ENCODE measurements at regions not wholly inside any gene's neighbourhood (a gene's known extent, or its start where the extent isn't known, plus 50 kb on each side); places are given as distances from the start of the nearest gene placed in this dataset.

- Histone ChIP-seq H3K4me1 (no peaks in the 10 kb centered on the region), H3K9me3 (no peaks in the 10 kb centered on the region), H3K27me3 (no peaks in the 10 kb centered on the region), H3K36me3 (no peaks in the 10 kb centered on the region), H3K27ac (no peak overlapping the region), H3K4me3 (no peak overlapping the region)
- TF ChIP-seq CTCF (IDR thresholded peaks at IDR 0.05), result no peak
- ATAC-seq (ENCODE audit: low FRiP score in 2 of 2) (no peak), DNase-seq (no peak)
- WGBS, 2 donors, result 0% methylated on average over 1 of the region's 1 CpG
Measured at GRCh38 chr2:19435815-19436214, 77.4 kb upstream of the OSR1 start.

- TF ChIP-seq POLR2A (IDR thresholded peaks at IDR 0.05) (no peak), CTCF (IDR thresholded peaks at IDR 0.05) (no peak), EP300 (IDR thresholded peaks at IDR 0.05) (no peak), POLR2AphosphoS5 (IDR thresholded peaks at IDR 0.05) (no peak)
- Histone ChIP-seq H3K9me3 (no peaks in the 10 kb centered on the region), H3K36me3 (no peaks in the 10 kb centered on the region), H3K4me1 (no peaks in the 10 kb centered on the region), H3K4me3 (no peak overlapping the region), H3K27ac (no peak overlapping the region), H3K27me3 (no peaks in the 10 kb centered on the region)
- peak in 1 of 2 donors; percentile 29 for ATAC-seq (ENCODE audit: low FRiP score in 2 of 2)
- DNase-seq, result no peak
Measured at GRCh38 chr2:19434413-19434812, 76.0 kb upstream of the OSR1 start.

DNA sequence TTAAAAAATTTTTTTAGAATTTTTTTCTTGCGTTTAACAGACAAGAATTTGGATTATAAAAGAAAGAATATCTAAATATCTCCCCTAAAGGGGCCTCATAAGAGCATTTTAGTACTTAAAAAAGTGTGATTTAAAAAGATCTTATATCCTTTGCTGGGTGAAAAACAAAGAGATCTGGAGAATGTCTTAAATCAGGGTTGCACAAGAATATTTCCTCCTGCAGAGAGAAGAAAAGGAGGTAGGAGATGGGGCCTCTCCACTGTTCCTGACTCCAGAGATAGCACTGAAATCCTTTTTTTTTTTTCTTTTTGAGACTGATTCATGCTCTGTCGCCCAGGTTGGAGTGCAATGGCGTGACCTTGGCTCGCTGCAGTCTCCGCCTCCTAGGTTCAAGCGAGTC lies 68.5 kb upstream of the OSR1 start:
- DNase-seq, result no peak
- no peak for ATAC-seq (ENCODE audit: low FRiP score in 2 of 2)
- H3K4me3 ChIP-seq, result no peak overlapping the region
- 95% methylated on average over 6 of the region's 6 CpGs for WGBS, 2 donors
- TF ChIP-seq EP300 (IDR thresholded peaks at IDR 0.05) (no peak), POLR2AphosphoS5 (IDR thresholded peaks at IDR 0.05) (no peak), POLR2A (IDR thresholded peaks at IDR 0.05) (no peak), CTCF (IDR thresholded peaks at IDR 0.05) (no peak)
- no peak overlapping the region for H3K27ac ChIP-seq
- no peaks in the 10 kb centered on the region for H3K4me1 ChIP-seq
- H3K36me3 ChIP-seq, result no peaks in the 10 kb centered on the region
- H3K9me3 ChIP-seq, result no peaks in the 10 kb centered on the region
- no peaks in the 10 kb centered on the region for H3K27me3 ChIP-seq

GRCh38 chr2:19426144-19426543 lies 67.7 kb upstream of the OSR1 start:
- DNase-seq (no peak), ATAC-seq (ENCODE audit: low FRiP score in 2 of 2) (no peak)
- no peak overlapping the region for H3K27ac ChIP-seq
- H3K4me3 ChIP-seq, result no peak overlapping the region
- H3K36me3 ChIP-seq, result no peaks in the 10 kb centered on the region
- 80 to 81% methylated on average over 5 of the region's 5 CpGs for WGBS, 2 donors
- H3K4me1 ChIP-seq, result no peaks in the 10 kb centered on the region
- TF ChIP-seq EP300 (IDR thresholded peaks at IDR 0.05) (no peak), POLR2AphosphoS5 (IDR thresholded peaks at IDR 0.05) (no peak), POLR2A (IDR thresholded peaks at IDR 0.05) (no peak), CTCF (IDR thresholded peaks at IDR 0.05) (no peak)
- no peaks in the 10 kb centered on the region for H3K27me3 ChIP-seq
- H3K9me3 ChIP-seq, result no peaks in the 10 kb centered on the region

- Histone ChIP-seq H3K9me3 (no peaks in the 10 kb centered on the region), H3K4me1 (no peaks in the 10 kb centered on the region), H3K27ac (no peak overlapping the region), H3K36me3 (no peaks in the 10 kb centered on the region), H3K27me3 (no peaks in the 10 kb centered on the region), H3K4me3 (no peak overlapping the region)
- WGBS, 2 donors, result 74 to 90% methylated on average over 2 of the region's 2 CpGs
- DNase-seq (no peak), ATAC-seq (ENCODE audit: low FRiP score in 2 of 2) (peak in 1 of 2 donors; percentile 76)
- TF ChIP-seq EP300 (IDR thresholded peaks at IDR 0.05), result no peak
- no peak for TF ChIP-seq POLR2AphosphoS5 (IDR thresholded peaks at IDR 0.05)
- TF ChIP-seq CTCF (IDR thresholded peaks at IDR 0.05), result no peak
- TF ChIP-seq POLR2A (IDR thresholded peaks at IDR 0.05), result no peak
Measured at GRCh38 chr2:19425419-19425818, 67.0 kb upstream of the OSR1 start.

Measured in upper lobe of left lung (tissue), 6 donors.